ENCODE measurements at regions not wholly inside any gene's neighbourhood (a gene's known extent, or its start where the extent isn't known, plus 50 kb on each side); places are given as distances from the start of the nearest gene placed in this dataset.

GRCh38 chr6:168721571-168721970 lies 280.6 kb downstream of the SMOC2 start:
- ChIA-PET POLR2A (ENCODE audit: unreplicated experiment) (no interaction called here), CTCF (no interaction called here)
- Histone ChIP-seq H4K5ac (ENCODE audit: low read depth, low read length) (no peak overlapping the region), H2BK15ac (ENCODE audit: low read depth, low read length) (no peak overlapping the region), H3K4me2 (ENCODE audit: low read depth, low read length) (no peak overlapping the region), H2BK5ac (ENCODE audit: low read depth, low read length, poor library complexity, severe bottlenecking) (no peak overlapping the region), H3K4ac (ENCODE audit: low read depth, low read length) (no peak overlapping the region), H3K9ac (ENCODE audit: low read depth, low read length) (no peak overlapping the region), H4K91ac (ENCODE audit: insufficient read depth, low read depth, low read length) (no peak overlapping the region), H3K9me1 (ENCODE audit: insufficient read depth, low read length) (no peaks in the 10 kb centered on the region), H3K27ac (ENCODE audit: insufficient read depth, low read length) (no peak overlapping the region), H3K4me1 (ENCODE audit: control insufficient read depth, insufficient read depth, low read length) (no peaks in the 10 kb centered on the region), H2BK120ac (ENCODE audit: low read depth, low read length) (no peak overlapping the region), H3K23ac (ENCODE audit: low read depth, low read length) (no peak overlapping the region), H4K8ac (ENCODE audit: low read depth in 2 of 2, low read length in 2 of 2) (no peak overlapping the region), H2AFZ (replicated peaks; ENCODE audit: low read length, poor library complexity) (no peak overlapping the region), H4K20me1 (ENCODE audit: insufficient read depth, low read length) (no peaks in the 10 kb centered on the region), H3K36me3 (ENCODE audit: control insufficient read depth, insufficient read depth, low read length) (no peaks in the 10 kb centered on the region), H2AK9ac (replicated peaks; ENCODE audit: low read depth, low read length, poor library complexity) (no peak overlapping the region), H3K27me3 (ENCODE audit: control insufficient read depth, insufficient read depth, low read length) (no peaks in the 10 kb centered on the region), H2AK5ac (ENCODE audit: low read depth, low read length) (no peak overlapping the region), H2BK20ac (ENCODE audit: low read depth, low read length) (no peak overlapping the region), H3K56ac (ENCODE audit: extremely low read depth, insufficient read depth, low read length) (no peak overlapping the region), H3K14ac (replicated peaks; ENCODE audit: low read depth, low read length) (no peak overlapping the region), H3K9me3 (ENCODE audit: control insufficient read depth, insufficient read depth, low read length) (peaks cover 51% of the 10 kb centered on the region), H3K4me3 (ENCODE audit: insufficient read depth, low read depth, low read length) (no peak overlapping the region), H3K79me1 (ENCODE audit: low read depth in 1 of 2, low read length in 2 of 2) (no peaks in the 10 kb centered on the region), H3K18ac (ENCODE audit: low read depth, low read length) (no peak overlapping the region)
- no peak for DNase-seq
- 0% methylated on average over 1 of the region's 6 CpGs; no CpG with 5 or more reads in 1 of the 2 experiments for WGBS, 2 experiments (ENCODE audit: extremely low coverage in 2 of 2, insufficient read length in 1 of 2)
- no peak for TF ChIP-seq USF2 (IDR thresholded peaks at IDR 0.05; ENCODE audit: low read depth, low read length)
- no peak for TF ChIP-seq MXI1 (IDR thresholded peaks at IDR 0.05; ENCODE audit: borderline replicate concordance, low read depth, low read length)
- TF ChIP-seq RFX5 (IDR thresholded peaks at IDR 0.05; ENCODE audit: low read depth, low read length), result no peak
- TF ChIP-seq ELK1 (IDR thresholded peaks at IDR 0.05; ENCODE audit: borderline replicate concordance, low read depth, low read length), result no peak
- TF ChIP-seq NFE2L2 (IDR thresholded peaks at IDR 0.05; ENCODE audit: low read depth, low read length), result no peak
- TF ChIP-seq MAZ (IDR thresholded peaks at IDR 0.05; ENCODE audit: borderline replicate concordance, low read depth, low read length), result no peak
- TF ChIP-seq RCOR1 (IDR thresholded peaks at IDR 0.05; ENCODE audit: insufficient replicate concordance, low read length), result no peak
- no peak for TF ChIP-seq SMC3 (IDR thresholded peaks at IDR 0.05; ENCODE audit: low read depth, low read length)
- intact Hi-C loops (cut with micrococcal nuclease) (no loop called here), in situ Hi-C loops (cut with MboI; ENCODE audit: low sequenced_read_pairs) (no loop called here), dilution Hi-C loops (cut with HindIII; ENCODE audit: low sequenced_read_pairs, unreplicated experiment) (no loop called here)
- no peak for ATAC-seq (ENCODE audit: low read depth)
- no TSS peak for BruUV-seq (replicated peaks)
